ENCODE measurements at regions not wholly inside any gene's neighbourhood (a gene's known extent, or its start where the extent isn't known, plus 50 kb on each side); places are given as distances from the start of the nearest gene placed in this dataset.
A peak's percentile ranks its signal among the peaks of the same experiment; 100 is the strongest.

- Histone ChIP-seq H3K4me1 (replicated peaks in 1 of 2) (no peaks in the 10 kb centered on the region), H3K27me3 (no peaks in the 10 kb centered on the region), H3K9me3 (replicated peaks in 1 of 3) (no peaks in the 10 kb centered on the region), H3K4me3 (no peak overlapping the region), H3K36me3 (replicated peaks in 1 of 2) (no peaks in the 10 kb centered on the region), H3K27ac (no peak overlapping the region)
- intact Hi-C loops (cut with DNase I), result no loop called here
- no peak for TF ChIP-seq CTCF (IDR thresholded peaks at IDR 0.05)
- TF ChIP-seq POLR2A (IDR thresholded peaks at IDR 0.05), result no peak
- DNase-seq, result no peak
Measured at GRCh38 chr7:27324246-27324645, 81.6 kb downstream of the EVX1 start.

- intact Hi-C loops (cut with DNase I), result no loop called here
- no peak for DNase-seq
- H3K36me3 ChIP-seq (replicated peaks in 1 of 2), result no peaks in the 10 kb centered on the region
- peak in 3 of 6 experiments; percentile 12 to 16 (median 14) for TF ChIP-seq CTCF (IDR thresholded peaks at IDR 0.05)
- TF ChIP-seq POLR2A (IDR thresholded peaks at IDR 0.05), result no peak
- WGBS, 4 donors, result 5 to 40% (median 35%) methylated on average over 1 of the region's 1 CpG
- H3K9me3 ChIP-seq (replicated peaks in 1 of 3), result no peaks in the 10 kb centered on the region
- no peak overlapping the region for H3K27ac ChIP-seq
- no peaks in the 10 kb centered on the region for H3K27me3 ChIP-seq
- no peak overlapping the region for H3K4me3 ChIP-seq
- no peaks in the 10 kb centered on the region for H3K4me1 ChIP-seq (replicated peaks in 1 of 2)
Measured at GRCh38 chr7:27329909-27330308, 87.3 kb downstream of the EVX1 start.

GRCh38 chr7:27339478-27339877 lies 96.9 kb downstream of the EVX1 start:
- Histone ChIP-seq H3K27ac (no peak overlapping the region), H3K9me3 (replicated peaks in 1 of 3) (no peaks in the 10 kb centered on the region), H3K27me3 (no peaks in the 10 kb centered on the region), H3K36me3 (replicated peaks in 1 of 2) (no peaks in the 10 kb centered on the region), H3K4me1 (replicated peaks in 1 of 2) (no peaks in the 10 kb centered on the region), H3K4me3 (no peak overlapping the region)
- intact Hi-C loops (cut with DNase I), result no loop called here
- no peak for TF ChIP-seq POLR2A (IDR thresholded peaks at IDR 0.05)
- TF ChIP-seq CTCF (IDR thresholded peaks at IDR 0.05), result no peak
- 67 to 78% (median 74%) methylated on average over 2 of the region's 2 CpGs for WGBS, 4 donors
- DNase-seq, result peak in 4 of 7 donors; percentile 19 to 44 (median 28)

GRCh38 chr7:27344471-27344870 lies 101.9 kb downstream of the EVX1 start:
- Histone ChIP-seq H3K27ac (no peak overlapping the region), H3K4me1 (replicated peaks in 1 of 2) (peaks cover 0 to 11% of the 10 kb centered on the region in 2 donors), H3K9me3 (replicated peaks in 1 of 3) (no peaks in the 10 kb centered on the region), H3K4me3 (no peak overlapping the region), H3K36me3 (replicated peaks in 1 of 2) (no peaks in the 10 kb centered on the region), H3K27me3 (no peaks in the 10 kb centered on the region)
- TF ChIP-seq POLR2A (IDR thresholded peaks at IDR 0.05) (no peak), CTCF (IDR thresholded peaks at IDR 0.05) (no peak)
- DNase-seq, result no peak
- intact Hi-C loops (cut with DNase I), result no loop called here

Data from adrenal gland (tissue), 9 donors.